NCI-H2029 treated with DMSO at 0.1 percent for 48 hours (cell line): ENCODE measurements at regions not wholly inside any gene's neighbourhood (a gene's known extent, or its start where the extent isn't known, plus 50 kb on each side); places are given as distances from the start of the nearest gene placed in this dataset.

Experiments
- DNase-seq: peaks from one replicate; lab custom pipeline; 2025; lab: John Stamatoyannopoulos, UW

- DNase-seq, result no peak
These were observed 79.2 kb upstream of the SLC10A2 start for GRCh38 chr13:103145442-103145841.

- DNase-seq, result no peak
These were observed 77.2 kb upstream of the SLC10A2 start for GRCh38 chr13:103143432-103143831.

GRCh38 chr13:103142151-103142550 lies 75.9 kb upstream of the SLC10A2 start:
- DNase-seq, result no peak

- DNase-seq, result no peak
These were observed 73.9 kb upstream of the SLC10A2 start for GRCh38 chr13:103140001-103140671.

- DNase-seq, result no peak
These were observed 68.1 kb upstream of the SLC10A2 start for GRCh38 chr13:103134271-103134670.

- DNase-seq, result no peak
These were observed 67.3 kb upstream of the SLC10A2 start for GRCh38 chr13:103133556-103133955.

- DNase-seq, result no peak
These were observed 64.5 kb upstream of the SLC10A2 start for GRCh38 chr13:103130681-103131210.

- no peak for DNase-seq
These were observed 63.9 kb upstream of the SLC10A2 start for GRCh38 chr13:103130146-103130545.
